T-helper 2 cell (primary cell): ENCODE measurements at regions not wholly inside any gene's neighbourhood (a gene's known extent, or its start where the extent isn't known, plus 50 kb on each side); places are given as distances from the start of the nearest gene placed in this dataset.

Experiments used
- DNase-seq, 5 experiments: peaks; one replicate each; pipeline versions ENCODE4 v3.0.0 to v3.0.0-alpha.2; 2012 to 2022

DNA sequence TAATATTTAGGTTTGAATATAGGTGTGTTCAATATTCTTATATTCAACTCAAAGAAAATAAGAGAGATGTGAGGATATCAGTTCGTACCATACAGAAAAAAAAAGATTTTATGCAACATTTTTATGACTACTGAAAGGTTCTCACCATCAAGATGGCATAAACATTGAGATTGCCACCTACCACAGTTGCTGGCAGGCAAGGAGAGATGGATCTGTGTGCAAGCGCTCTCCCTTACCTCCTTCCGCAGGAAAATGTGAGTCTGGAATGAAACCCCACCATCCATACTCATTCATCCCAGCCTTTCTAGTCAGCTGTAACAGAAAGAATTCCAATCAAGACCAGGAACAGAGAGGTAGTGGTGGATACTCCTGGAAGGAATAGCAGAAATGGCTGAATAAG, 376.9 kb downstream of the PPP3CA start:
- DNase-seq = no peak

DNA sequence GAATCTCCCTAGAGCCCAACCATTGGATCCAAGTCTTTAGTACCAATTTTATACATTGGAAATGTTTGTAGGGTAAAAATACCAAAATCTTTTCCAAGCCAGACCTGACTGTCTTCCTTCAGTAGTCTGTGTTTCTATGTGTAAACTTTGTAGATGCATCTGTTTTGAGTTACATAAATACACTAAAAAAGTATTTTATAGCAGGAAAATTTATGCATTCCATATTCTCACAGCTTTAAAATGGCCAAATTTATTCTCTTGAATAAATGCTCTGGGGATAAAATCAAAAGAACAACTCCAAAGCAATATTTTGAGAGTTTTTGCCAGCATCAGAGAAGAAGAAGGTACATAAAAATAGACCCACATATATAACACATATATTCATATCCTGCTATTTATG, 377.4 kb downstream of the PPP3CA start:
- no peak for DNase-seq

DNA sequence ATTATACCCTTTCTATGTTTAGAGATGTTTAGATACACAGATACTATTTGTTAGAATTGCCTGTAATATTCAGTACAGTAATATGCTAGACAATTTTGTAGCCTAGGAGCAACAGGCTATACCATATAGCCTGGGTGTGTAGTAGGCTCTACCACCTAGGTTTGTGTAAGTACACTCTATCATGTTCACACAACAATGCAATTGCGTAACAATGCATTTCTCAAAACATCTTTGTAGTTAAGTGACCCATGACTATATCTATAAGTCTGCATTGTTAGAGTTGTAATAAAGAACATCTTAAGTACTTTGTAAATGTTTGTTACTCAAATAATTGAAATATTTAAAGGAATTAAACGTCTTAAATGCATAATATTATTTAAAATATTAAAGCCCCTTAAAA, 379.3 kb downstream of the PPP3CA start:
- DNase-seq = no peak

DNA sequence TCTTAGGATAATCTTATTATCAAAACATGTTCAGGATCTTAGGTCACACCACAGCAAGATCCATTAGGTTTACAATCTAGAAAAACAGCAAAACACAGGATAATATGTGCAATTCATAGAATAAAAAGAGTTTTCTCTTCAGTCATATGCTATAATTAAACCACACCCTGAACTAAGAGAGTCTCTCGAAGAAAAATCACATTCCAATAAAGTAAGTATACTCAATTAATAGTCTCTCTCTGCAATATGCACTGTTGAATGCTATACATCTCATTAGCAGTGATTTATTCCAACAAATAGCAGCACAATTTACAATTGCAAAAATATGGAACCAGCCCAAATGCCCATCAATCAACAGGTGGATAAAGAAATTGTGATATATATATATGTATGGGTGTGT, 383.7 kb downstream of the PPP3CA start:
- no peak for DNase-seq

DNA sequence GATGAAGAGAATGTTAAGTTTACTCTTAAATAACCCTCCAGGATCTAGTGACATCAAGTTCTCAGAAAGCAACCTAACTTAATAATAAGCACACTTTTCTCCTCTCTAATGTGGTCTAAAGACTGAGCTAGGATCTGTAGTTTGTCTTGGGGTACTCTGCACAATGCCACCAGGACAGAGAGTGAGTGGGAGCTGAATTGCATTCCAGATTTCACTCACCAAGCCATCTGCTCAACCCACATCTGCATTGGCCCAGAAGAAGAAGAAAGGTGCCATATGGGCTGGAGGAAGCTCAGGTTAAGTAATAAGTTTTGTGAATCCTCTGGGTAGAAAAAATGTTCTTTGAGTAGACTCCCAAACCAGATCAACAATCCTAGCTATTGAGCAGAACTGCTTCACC, 384.6 kb downstream of the PPP3CA start:
- DNase-seq = no peak

DNA sequence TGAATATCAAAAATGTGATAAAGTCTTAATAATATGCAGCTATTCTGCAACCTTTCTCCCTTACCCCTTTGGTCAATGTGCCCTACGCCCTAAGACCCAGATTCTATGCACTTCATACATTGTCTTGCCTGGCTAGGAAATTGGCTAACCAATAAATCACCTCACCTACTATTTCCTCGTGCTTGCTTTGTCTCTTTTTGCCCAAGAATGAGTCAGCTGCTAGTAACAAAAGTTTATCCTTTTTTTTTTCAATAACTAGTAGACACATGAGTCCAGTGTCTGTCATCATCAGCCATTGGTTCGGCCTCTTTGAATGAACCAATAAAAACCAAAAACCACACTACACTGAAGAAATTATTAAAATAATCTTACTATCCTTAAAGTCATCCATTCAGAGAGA, 387.1 kb downstream of the PPP3CA start:
- no peak for DNase-seq

DNA sequence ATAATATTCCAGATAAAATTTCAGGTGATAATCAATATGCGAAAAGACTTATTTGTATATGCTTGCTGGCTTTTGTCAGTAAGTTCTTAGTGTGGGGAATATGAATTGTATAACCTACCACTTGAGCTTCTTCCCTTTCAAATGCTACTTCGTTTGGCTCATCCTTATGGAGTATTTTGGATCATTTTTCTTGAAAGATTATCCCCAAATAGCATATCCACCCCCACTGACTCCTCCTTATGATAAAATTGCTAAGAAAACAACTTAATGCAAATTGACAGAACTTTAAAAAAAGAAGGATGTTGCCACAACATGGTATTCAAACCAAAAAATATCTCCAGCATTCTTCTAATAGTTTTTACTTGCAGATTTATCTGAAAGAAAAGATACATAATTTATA, 393.3 kb downstream of the PPP3CA start:
- no peak for DNase-seq

DNA sequence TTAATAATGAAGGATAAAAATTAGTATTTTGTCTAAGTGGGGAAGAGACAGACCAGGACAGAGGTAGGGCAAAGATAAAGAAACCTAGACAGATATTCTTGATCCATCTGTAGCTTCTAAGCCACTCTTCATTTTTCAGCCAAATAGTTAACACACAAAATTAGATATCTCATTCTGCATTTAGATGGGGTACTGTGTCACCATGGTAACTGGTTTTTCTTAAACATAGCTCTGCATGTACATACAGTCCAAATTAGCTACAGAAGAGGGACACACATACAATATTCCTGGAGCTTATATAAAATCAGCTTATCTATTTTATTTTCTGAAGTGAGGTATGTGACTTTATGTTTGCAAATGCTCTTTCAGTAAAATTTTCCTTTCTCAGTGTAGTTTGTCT, 393.7 kb downstream of the PPP3CA start:
- DNase-seq = no peak

DNA sequence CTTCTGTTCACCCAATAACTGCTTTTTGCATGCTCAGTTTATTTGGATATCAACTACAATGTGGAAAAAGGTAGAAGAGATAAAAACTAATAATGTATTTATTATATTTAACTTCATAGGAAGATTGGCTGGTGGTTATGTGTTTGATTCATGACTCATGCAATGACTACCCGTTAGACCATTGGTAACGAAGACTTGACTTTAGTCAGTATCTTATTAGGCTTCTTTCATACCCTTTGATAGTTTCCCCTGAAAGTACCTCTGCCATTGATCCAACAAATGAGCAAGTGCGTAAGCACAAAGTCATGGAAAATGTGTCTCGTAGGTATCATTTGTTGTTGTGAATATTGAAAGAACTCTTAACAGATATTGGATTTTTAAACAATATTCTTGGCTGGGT, 394.7 kb downstream of the PPP3CA start:
- no peak for DNase-seq

DNA sequence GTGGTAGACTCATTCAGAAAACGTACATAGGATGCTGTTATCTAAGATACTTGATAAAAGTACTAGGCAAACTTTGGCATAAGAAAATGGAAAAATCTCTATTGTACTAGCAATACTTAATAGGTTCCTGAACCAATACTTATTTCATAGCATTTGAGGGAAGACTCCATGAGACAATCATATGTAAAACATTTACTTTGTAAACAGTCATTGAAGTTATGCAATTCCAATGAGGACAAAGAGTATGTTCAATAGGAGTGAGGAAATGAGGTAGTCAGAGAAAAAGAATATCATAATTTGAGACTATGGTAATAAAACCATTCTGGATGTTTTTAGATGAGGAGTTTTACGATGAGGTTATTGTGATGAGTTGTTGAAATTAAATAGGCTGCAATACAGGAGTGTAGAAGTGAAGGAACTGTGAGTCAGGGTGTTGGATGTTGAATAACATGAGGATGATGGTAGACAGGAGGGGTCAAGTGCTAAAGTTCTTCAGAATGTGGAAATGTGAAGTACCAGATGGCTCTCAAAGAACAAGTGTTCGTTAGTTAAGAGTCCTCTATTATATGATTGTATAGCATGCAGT, 397.9 kb downstream of the PPP3CA start:
- no peak for DNase-seq

DNA sequence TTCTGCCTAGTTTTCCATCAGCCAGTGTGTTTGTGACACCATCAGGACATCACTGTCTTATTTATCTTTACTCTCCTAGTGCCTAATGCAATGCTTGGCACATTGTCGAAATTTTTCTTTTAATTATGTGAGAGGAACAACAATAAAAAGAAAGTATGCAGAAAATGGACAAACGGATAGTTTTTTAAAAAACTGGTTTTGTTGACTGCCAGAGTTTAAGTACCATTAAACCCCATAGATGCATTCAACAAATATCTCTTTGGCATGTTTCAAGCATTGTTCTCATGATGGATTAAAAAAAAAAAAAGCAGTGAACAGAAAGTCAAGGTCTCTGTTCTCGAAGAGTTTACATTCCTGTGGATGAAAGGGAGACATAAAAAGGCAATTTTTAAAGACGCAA, 398.4 kb downstream of the PPP3CA start:
- DNase-seq = no peak

DNA sequence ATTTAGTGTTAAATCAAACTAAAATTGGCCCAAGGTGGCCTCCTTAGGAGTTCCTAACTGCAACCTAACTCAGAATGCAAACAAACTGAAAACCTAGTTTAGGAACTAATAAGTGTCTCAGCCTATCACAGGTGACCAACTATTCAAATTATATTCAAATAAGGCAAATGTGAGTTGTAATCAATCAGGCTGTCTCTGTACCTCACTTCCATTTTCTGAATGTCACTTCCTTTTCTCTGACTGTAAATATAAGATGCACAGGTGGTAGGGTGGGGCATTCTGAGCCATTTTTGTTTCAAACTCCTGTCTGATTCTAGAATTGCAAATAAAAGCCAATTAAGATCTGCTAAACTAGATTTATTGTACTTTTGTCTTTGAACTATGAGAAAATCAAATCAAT, 401.5 kb downstream of the PPP3CA start:
- no peak for DNase-seq

DNA sequence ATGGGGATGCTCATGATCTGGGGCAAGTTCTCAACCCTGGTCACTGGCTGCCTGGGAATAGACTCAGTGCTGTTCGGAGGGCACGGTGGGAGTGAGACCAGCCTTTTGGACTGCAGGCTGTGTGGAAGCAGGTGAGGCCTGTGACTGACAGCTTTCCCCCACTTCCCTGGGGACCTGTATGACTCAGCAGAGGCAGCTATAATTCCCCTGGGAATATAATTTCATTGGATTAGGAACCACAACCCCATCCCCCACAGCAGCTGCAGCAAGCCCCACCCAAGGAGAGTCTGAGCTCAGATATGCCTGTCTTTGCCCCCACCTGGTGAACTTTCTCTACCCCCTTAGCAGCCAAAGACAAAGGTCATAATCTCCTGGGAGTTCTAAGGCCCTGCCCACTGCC, 408.6 kb downstream of the PPP3CA start:
- DNase-seq = no peak

DNA sequence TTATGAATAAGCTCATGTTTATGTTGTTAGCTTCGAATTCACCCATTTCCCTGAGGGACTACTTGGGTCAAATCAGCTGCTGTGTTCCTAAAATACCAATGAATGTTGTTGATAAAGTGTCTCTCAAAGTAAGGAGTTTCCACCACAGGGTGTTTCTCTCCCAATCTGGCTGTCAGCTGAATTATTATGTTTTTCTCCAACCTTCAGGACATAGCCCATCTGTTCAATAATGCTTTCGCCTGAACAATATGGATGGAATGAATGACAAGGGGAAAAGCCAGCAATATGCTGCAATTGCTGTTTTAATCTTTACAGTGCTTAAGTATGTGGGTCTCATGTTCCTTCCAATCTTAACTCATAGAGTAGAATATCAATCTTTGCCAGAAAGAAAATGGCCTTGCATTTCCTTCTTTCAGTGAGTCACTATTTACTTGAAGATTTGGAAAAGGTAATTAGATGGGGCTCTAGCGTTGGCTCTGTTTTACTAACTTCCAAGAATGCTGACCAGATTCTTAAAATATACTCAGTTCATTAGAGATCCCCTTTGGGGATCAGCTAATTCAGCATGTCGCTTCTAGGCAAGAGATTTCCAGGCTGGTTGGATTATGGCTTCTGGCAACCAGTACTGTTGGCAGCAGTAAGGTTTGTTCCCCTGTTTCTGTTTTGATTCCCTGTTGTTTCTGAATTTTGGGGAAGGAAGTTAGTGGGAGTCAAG, 410.5 kb downstream of the PPP3CA start:
- no peak for DNase-seq

DNA sequence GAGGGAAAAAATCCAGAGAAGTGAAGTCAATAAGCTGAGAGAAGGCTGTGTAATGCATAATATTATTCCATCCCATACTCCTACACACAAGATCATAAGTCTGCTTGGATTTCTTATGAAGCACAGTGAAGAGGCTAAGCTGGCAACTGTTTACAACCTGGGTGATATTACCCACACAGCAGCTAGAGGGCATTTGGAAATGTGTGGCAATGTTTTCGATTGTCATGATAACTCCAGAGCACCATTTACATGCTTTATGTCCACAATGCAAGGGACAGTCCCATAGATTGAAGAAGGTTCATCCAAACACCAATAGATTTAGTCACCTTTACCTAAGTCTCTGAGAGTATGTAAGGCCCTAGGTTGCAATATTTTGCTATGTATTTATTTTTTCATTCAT, 412.2 kb downstream of the PPP3CA start:
- peak in 1 of 5 experiments; percentile 44 for DNase-seq

DNA sequence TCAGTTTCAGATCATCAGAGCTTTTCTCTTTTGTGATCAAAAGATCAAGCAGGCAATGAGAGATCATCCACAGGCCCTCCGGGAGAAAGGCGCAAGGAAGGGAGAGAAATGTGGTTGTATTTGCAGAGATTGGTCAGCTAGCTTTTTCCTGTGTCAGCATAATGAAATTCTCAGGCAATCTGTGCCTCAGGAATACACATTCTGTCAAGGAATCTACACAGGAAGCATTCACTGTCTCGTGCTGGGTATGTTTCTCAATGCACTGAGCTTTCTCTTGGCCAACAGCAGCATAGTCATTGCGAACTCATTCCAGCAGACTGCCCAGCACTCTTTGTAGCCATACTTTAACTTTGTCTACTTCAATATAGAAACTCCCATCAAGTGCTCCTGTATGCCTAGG, 413.7 kb downstream of the PPP3CA start:
- peak in 1 of 5 experiments; percentile 7 for DNase-seq

DNA sequence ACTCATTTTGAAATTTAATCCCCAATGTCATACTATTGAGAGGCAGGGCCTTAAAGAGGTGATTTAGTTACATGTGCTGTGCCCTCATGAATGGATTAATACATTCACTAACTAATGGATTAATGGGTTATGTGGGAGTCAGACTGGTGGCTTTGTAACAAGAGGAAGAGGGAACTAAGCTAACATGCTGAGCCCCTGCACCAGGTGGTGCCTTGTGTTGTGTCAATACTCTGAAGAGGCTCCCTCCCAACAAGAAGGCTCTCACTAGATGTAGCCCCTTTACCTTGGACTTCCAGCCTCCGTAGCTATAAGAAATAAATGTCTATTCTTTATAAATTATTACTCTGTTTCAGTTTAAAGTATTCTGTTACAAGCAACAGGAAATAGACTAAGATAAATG, 411.9 kb upstream of the EMCN start:
- DNase-seq = no peak

DNA sequence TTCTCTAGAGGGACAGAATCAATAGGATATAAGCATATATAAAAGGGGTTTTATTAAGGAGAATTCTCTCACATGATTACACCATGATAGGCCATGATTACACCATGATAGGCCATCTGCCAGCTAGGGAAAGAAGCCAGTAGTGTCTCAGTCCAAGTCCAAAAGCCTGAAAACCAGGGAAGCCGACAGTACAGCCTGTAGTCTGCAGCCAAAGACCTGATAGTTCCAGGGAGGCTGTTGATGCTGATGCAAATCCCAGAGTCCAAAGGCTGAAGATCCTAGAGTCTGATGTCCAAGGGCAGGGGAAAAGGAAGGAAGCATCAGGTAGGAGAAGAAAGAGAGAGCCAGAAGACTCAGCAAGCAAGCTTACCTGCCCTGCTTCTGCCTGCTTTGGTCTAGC, 411.3 kb upstream of the EMCN start:
- DNase-seq = no peak

DNA sequence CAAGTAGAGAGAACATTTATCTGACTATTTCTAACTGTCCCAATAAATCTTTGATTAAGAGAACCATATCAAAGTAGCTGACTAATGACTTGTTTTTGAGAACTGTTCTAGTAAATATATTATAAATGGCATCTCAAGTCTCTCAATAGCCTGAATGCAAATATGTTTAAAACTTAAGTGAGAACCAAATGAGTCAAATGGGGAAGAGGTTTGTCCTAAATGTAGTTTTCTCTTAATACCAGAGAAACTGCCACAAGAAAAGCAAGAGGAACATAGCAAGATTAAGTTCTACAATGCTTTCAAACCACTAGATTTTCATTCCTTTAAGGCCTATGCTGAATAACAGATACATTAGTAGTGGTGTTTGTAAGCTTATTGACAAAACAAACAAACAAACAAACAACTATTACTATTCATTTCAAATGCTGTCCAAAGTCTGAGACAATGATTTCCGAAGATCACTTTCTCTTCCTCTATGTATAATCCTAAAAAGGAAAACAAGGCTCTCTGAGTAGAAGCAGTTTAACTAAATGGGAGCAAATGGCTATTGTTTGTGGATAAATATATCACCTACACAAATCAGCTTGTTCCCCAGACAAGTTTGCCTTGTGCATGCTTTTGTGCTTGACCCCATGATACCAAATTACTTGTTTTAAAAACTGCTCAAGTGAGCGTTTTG, 408.4 kb upstream of the EMCN start:
- DNase-seq = no peak

DNA sequence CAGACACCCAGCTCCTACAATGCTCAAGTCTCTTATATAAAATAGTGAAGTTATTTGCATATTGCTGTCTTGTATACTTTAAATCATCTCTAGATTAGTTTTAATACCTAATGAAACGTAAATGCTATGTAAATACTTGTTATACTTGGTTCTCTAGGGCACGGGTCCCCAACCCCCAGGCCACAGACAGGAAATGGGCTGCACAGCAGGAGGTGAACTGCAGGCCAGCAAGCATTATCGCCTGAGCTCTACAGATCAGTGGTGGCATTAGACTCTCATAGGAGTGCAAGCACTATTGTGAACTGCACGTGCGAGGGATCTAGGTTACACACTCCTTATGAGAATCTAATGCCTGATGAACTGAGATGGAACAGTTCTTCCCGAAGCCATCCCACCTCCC, 395.9 kb upstream of the EMCN start:
- DNase-seq = no peak

DNA sequence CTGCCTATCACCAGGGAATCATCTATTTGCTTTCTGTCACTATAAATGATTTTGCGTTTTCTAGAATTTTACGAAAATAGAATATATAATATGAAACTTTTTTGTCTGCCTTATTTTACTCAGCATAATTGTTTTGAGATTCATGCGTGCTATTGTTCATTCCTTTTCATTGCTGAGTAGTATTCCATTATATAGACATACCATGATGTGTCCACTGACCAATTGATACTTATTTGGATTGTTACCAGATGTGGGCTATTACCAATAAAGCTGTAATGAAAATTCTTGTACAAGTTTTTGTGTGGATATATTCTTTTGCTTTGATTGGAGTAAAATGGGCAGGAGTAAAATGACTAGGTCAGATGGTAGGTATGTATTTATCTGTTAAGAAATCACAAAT, 390.7 kb upstream of the EMCN start:
- DNase-seq = no peak

DNA sequence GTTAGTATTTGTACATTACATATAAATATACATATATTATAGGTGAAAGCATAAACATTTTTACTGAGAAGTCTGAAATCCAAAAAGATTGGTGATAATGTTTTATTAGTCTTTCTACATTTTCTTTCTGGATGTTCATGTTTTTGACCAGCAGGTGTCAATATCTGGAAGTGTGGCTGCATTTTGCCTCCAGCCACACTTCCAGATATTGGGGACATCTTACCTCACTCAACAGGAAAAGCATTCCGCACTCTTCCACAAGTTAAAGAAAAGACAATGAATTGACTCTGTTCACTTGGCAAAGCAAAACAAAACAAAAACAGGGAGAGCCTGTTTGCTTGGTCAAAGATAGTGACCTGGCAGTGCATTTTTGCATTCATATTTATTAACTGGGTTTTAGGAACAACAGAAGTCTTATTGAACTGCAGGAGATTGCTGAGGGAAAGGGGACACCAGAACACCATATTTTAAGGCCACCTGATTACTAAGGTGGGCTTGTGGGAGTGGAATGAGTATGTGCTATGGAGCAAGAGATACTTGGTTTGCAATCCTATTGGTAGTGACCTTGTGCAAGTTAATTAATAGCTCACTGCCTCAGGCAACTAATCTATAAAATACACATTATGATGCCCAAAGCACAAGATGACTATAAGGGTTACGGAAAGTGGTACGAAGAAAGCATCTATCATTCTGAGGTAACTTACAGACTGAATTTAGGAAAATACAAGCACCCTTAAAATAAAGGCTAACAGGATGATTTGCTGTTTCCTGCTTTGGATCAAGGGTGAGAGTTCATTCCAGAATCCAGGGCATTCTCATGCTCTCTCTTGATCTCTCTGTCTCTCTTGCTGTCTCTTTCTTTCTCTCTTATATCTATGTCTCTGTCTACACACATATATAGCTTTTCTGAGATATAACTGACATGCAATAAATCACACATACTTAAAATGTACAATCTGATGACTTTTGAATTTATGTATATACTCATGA, 389.9 kb upstream of the EMCN start:
- DNase-seq = no peak

DNA sequence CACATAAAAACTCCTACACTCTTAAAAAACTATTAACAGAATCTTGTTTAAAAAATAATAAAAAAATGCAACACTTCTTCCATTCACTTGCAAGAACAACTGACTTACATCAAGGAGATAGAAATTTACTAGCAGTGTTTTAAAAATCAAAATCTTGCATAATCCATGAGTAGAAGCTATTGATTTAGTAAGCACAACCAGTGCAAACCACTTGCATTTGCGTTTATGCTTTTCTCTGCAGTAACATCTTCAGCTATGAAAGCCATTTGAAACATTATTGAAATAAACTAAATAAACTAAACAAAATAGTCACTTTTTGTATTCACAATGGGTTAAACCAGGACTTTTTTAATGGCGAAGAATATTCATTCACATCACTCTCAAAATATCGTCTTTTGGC, 389.2 kb upstream of the EMCN start:
- no peak for DNase-seq
